ENCODE measurements at regions not wholly inside any gene's neighbourhood (a gene's known extent, or its start where the extent isn't known, plus 50 kb on each side); places are given as distances from the start of the nearest gene placed in this dataset.
A peak's percentile ranks its signal among the peaks of the same experiment; 100 is the strongest.
"Not testable (repeated sequence)": the region's sequence is repeated elsewhere in the genome, so short reads cannot be mapped to it uniquely, and the experiment has no call there.

- DNase-seq, result peak; percentile 97
These were observed 195.8 kb upstream of the ZNF184 start for GRCh38 chr6:27668442-27669294.

DNA sequence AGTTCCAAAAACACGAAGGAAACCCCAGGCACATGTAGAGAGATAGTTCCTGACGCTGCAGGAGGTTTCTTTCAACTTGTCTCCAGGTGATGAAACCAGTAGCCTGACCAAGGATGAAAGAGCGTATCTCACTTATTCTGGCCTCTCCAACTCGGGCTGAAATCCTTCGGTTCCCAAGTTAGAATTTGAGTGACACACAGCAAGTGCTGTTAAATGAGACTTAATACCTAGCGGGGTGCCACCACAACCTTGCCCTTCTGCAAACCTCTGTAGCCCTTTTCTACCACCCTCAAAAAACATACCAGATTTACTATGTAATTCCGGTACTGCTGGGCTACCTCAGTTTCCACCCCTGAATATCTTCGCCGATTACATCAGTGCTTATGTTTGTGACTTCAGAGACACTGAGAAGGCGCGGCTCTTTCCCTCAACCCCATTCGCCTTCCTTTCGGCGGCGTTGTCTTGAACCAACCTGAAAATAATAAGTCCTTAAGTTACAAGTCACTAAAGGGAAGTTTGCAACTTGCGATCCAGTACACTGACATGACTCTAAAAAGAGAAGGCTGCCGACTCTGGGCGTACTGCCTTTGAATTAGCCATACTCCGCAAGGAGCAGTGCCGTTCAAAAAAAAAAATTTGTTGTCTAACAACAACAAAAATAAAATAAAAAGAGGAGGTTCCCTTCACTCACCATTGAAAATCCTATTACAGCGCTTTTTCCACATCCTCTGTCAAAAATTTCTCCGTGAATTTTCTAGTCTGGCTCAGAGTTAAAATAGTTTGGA lies 194.9 kb upstream of the ZNF184 start:
- peak; percentile 19 for DNase-seq

- no peak for DNase-seq
These were observed 194.2 kb upstream of the ZNF184 start for GRCh38 chr6:27667016-27667656.

- no peak for DNase-seq
These were observed 189.9 kb upstream of the ZNF184 start for GRCh38 chr6:27662769-27663168.

DNA sequence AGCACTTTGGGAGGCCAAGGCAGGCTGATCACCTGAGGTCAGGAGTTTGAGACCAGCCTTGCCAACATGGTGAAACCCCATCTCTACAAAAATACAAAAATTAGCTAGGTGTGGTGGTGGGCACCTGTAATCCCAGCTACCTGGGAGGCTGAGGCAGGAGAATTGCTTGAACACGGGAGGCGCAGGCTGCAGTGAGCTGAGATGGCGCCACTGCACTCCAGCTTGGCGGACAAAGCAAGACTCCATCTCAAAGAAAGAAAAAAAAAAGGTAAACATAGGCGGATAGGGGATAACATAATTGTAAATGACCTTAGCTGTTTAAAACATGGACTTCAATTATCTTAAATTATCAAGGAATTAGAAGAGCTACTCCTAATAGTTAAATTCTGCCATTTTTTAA lies 189.3 kb upstream of the ZNF184 start:
- not testable (repeated sequence) for DNase-seq

GRCh38 chr6:27653143-27653825 lies 180.4 kb upstream of the ZNF184 start:
- DNase-seq, result not testable (repeated sequence)

DNA sequence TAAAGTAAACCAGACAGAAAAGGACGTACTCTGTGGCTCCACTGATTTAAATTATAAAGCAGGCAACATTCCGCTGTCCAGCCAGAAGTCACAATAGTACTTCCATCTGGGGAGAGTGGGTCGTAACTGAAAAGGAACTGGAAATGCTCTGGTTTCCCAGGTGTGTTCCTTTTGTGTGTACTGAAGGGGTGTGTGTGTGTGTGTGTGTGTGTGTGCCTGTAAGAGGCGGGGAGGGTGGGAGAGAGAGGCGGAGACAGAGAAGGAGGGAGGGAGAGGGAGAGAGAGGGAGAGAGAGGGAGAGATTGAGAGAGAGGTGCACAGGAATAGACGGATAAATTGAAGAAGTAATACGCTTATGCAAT lies 178.4 kb upstream of the ZNF184 start:
- peak; percentile 89 for DNase-seq

DNA sequence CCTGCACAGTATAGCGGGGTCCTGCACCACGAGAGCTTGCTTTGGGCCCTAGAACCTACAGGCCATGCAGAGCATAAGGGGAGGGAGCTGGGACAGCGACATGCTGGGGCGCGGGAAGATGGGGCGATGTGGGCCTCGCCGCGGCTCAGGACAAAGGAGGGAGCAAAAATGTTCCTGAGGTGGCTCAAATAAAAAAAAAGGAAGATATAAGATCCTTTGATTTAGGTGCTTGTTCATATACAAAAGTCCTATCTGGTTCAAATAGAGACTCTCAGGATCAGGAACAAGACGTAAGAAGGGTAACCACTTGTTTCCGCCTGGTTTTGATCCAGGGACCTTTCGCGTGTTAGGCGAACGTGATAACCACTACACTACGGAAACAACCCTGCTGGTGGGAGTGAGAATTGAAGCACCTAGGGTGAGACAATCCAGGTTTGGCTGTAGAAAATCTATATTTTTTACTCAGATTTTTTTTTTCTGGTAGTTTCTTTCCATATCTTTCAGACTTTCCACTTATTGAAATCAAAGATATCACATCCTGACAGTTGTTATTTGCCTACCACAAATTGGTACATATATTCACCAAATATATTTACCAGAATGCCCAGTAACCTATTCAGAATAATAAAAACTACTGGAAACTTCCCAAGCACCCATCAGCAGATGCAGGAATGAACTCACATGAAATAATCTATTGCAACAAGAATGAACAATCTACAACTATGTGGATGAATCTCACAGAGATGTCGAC lies 177.9 kb upstream of the ZNF184 start:
- peak; percentile 91 for DNase-seq

DNA sequence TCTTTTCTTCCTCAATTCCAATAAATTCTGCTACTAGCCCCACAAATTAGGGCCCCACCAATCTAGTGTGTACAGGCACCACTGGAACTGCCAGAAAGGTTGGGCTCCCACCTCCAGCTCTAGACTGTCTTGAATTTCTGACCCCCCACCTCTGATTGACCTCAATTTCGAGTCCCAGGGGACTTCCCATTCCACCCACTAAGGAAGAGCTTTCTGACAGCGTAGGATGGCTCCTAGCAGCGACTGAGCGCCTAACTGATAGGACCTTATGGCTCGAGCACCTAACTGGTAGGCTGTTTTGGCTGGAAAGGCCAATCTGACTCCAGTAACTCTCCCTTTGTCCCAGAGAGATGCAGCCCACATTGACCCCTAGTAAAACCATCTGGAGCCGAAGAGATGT lies 171.6 kb upstream of the ZNF184 start:
- no peak for DNase-seq

DNA sequence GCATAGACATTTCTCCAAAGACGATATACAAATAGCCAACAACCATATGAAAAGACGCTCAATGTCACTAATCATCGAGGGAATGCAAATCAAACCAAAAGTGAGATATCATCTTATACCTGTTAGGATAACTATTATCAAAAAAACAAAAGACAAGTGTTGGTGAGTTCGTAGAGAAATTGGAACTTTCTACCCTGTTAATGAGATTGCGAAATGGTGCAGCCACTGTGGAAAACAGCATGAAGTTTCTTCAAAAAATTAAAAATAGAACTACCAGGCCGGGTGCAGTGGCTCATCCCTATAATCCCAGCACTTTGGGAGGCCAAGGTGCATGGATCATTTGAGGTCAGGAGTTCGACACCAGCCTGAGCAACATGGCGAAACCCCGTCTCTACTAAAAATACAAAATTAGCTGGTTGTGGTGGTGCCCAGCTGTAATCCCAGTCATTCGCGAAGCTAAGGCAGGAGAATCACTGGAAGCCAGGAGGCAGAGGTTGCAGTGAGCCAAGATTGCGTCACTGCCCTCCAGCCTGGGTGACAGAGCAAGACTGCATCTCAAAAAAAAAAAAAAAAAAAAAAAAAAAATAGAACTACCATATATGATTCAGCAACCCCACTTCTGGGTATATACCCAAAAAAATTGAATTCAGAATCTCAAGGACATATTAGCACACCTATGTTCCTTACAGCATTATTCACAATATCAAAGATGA lies 170.0 kb upstream of the ZNF184 start:
- no peak for DNase-seq

DNA sequence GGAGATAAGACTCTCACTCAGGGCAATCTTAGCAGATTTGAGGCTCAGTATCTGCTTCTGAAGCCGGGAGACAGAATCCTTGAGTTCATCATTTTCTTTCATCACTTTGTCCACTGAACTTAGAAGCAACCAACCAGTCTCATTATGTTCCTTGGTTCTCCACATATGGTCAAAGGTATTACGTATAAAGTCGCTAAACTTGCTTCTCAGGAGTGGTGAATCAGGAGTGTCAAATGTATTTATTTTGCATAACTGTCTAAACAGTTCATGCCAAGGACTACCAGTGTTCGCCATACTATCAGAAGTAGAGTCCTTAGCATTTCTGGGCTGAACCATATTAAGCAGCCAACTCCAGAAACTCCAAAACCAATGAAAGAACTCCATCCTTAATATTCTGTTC lies 163.0 kb upstream of the ZNF184 start:
- not testable (repeated sequence) for DNase-seq

- peak; percentile 10 for DNase-seq
These were observed 160.3 kb upstream of the ZNF184 start for GRCh38 chr6:27633221-27633688.

DNA sequence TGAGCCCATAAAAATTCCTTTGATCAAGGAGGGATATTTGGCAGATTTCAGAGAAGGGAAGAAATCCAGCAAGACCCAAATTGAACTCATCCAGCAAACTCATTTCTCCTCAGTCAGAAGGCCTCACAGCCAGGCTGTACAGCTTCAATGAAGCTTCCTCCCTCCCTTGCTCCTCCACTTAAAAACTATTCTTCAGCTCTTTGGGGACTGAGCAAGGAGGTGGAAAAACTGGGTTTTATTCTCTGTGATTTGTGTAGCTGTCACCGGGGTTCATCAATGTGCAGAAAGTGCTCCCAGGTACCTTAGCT lies 158.7 kb upstream of the ZNF184 start:
- DNase-seq, result no peak

DNA sequence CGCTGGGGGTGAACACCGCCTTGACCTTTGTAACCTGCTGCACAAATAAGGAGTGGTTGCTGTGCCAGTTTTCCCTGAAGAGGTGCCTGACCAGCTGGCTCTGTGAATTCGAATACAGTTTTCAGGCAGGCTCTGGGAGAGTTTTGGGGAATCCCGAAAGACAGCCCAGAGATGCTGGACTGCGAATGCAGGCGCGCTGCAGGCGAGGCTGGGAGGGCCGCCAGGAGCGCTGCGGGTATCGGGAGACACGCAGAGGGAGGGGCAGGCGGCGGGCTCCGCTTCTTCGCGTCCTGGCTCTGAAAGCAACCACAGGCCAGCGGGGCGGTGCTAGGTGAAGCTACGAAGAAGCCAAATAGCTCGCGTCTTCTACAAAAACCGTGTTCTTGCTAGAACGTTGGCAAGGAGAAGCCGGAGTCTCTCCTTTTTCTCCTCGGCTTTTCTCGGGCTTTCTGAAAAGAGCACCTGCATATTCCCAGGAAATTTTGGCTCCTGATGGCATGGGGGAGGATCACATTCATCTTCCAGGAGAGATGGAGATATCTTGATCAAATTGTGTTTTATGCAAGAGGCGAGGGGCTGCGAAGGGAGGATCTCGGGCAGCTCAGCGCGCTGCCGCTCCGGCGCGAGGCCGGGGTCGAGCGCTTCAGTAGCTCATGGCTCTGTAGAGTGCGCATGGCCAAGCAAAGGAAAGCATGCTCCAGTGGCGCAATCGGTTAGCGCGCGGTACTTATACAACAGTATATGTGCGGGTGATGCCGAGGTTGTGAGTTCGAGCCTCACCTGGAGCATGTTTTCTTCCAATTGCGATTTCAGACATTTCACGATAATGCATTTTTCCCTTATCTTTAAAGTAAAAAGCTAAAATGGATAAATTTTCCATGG lies 158.1 kb upstream of the ZNF184 start:
- DNase-seq, result peak; percentile 89

DNA sequence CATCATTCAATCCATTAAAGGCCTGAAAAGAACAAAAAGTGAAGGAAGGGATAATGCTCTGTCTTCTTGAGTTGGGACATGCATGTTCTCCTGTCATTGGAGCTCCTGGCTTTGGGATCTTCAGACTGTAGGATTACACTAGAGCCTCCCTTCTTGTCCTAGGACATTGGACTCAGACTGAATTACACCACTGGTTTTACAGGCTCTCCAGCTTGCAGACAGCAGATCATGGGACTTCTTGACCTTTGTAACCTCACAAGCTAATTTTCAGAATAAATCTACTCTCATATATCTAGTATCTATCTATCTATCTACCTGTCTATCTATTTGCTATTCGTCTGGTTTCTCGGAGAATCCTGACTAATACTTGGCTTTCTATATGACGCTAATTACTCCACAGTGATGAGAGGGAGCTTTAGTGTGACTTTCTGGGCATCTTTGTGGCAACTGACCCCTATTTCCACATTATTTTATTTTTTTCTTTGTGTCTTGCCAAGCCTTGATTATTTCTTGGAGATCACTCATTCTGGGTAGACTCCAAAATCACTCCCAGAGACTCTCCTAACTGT lies 151.9 kb upstream of the ZNF184 start:
- DNase-seq, result no peak

DNA sequence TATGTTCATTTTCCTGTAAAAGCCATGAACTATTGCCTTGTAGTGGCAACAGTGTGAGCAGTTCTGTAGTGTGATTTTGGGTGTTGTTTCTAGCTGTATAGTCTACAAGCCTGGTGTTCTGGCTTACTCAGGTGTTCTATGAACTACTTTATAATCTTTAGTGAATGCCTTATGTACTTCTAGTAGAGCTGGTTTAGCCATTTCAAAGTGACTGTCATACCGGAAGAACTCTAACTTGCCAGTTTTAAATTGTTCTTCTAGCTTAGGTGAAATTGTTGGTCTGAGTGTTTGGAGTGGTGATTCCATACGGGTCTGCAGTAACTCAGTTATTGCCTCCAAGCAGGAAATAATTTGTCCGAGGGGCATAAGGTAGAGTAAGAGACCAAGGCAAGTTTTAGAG lies 150.2 kb upstream of the ZNF184 start:
- DNase-seq, result no peak

- no peak for DNase-seq
These were observed 146.5 kb upstream of the ZNF184 start for GRCh38 chr6:27619436-27619835.

GRCh38 chr6:27617700-27618689 lies 145.1 kb upstream of the ZNF184 start:
- DNase-seq, result peak; percentile 64

Measured in NCI-H69 (cell line).